ENCODE measurements at regions not wholly inside any gene's neighbourhood (a gene's known extent, or its start where the extent isn't known, plus 50 kb on each side); places are given as distances from the start of the nearest gene placed in this dataset.
A peak's percentile ranks its signal among the peaks of the same experiment; 100 is the strongest.
"Not testable (repeated sequence)": the region's sequence is repeated elsewhere in the genome, so short reads cannot be mapped to it uniquely, and the experiment has no call there.

DNA sequence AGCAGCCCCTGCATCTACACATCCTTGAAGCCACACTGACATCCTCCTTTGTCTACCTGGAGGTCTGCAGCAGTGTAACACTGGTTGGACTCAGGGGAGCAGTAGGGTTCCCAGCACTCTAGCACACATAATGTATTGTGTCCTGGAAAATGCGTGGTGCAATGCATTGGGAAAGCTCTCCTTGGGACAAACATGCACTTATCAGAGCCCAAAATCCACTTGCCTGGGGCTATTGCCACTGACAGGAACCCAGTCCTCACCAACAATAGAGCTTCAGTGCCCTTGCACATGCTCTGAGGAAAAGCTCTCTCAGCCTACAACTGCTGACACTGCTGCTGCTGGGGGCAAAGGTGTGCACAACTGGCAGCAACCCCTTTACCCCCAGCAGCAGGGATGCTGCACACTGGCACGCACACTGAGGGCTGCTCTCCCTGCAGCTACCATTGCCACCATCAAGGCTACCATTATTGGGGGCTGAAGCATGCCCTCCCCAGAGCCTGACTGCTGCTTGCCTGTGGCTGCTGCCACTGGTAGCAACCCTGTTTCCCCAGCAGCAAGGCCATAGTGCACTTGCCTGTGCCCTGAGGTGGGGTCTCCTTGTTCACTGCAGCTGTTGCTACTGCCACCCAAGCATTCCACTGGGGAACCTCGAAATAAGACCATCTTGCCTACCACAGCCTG, 221.9 kb downstream of the SLC38A4 start:
- Mint-ChIP-seq H3K27ac (ENCODE audit: unreplicated experiment) (no peak overlapping the region), H3K4me3 (ENCODE audit: unreplicated experiment) (no peak overlapping the region), H3K27me3 (ENCODE audit: low read depth) (no peaks in the 10 kb centered on the region), H3K4me1 (ENCODE audit: low read depth) (peaks cover 22% of the 10 kb centered on the region), H3K9me3 (ENCODE audit: low read depth) (peaks cover 28% of the 10 kb centered on the region), H3K36me3 (ENCODE audit: low read depth) (peaks cover 9% of the 10 kb centered on the region)
- TF ChIP-seq, protein P1, sequence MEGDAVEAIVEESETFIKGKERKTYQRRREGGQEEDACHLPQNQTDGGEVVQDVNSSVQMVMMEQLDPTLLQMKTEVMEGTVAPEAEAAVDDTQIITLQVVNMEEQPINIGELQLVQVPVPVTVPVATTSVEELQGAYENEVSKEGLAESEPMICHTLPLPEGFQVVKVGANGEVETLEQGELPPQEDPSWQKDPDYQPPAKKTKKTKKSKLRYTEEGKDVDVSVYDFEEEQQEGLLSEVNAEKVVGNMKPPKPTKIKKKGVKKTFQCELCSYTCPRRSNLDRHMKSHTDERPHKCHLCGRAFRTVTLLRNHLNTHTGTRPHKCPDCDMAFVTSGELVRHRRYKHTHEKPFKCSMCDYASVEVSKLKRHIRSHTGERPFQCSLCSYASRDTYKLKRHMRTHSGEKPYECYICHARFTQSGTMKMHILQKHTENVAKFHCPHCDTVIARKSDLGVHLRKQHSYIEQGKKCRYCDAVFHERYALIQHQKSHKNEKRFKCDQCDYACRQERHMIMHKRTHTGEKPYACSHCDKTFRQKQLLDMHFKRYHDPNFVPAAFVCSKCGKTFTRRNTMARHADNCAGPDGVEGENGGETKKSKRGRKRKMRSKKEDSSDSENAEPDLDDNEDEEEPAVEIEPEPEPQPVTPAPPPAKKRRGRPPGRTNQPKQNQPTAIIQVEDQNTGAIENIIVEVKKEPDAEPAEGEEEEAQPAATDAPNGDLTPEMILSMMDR (IDR thresholded peaks at IDR 0.05) = no peak
- DNase-seq (ENCODE audit: low spot score) = no peak

- Mint-ChIP-seq H3K27ac (ENCODE audit: unreplicated experiment) (no peak overlapping the region), H3K9me3 (ENCODE audit: low read depth) (peaks cover 34% of the 10 kb centered on the region), H3K27me3 (ENCODE audit: low read depth) (no peaks in the 10 kb centered on the region), H3K4me3 (ENCODE audit: unreplicated experiment) (no peak overlapping the region), H3K4me1 (ENCODE audit: low read depth) (peaks cover 14% of the 10 kb centered on the region), H3K36me3 (ENCODE audit: low read depth) (peaks cover 14% of the 10 kb centered on the region)
- TF ChIP-seq, protein P1 (IDR thresholded peaks at IDR 0.05) = no peak
- DNase-seq (ENCODE audit: low spot score) = no peak
These were observed 223.3 kb downstream of the SLC38A4 start for GRCh38 chr12:46602474-46602873.

DNA sequence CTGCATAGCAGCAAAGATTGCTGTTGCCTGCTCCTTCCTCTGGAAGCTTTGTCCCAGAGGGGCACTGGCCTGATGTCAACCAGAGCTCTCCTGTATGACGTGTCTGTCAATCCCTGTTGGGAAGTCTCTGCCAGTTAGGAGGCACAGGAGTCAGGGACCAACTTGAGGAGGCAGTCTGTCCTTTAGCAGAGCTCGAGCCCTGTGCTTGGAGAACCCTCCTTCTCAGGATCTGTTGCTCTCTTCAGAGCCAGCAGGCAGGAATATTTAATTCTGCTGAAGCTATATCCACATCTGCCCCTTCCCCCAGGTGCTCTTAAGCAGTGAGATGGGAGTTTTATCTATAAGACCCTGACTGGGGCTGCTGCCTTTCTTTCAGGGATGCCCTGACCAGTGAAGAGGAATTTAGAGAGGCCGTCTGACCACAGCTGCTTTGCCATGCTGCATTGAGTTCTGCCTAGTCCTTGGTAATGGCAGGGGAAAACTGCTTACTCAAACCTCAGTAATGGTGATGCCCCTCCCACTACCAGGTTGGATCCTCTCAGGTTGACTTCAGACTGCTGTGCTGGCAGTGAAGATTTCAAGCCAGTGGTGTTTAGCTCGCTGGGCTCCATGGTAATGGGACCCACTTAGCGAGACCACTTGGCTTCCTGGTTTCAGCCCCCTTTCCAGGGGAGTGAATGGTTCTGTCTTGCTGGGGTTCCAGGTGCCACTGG, 218.6 kb upstream of the SLC38A2 start:
- H3K4me3 Mint-ChIP-seq (ENCODE audit: unreplicated experiment) = no peak overlapping the region
- H3K27me3 Mint-ChIP-seq (ENCODE audit: low read depth) = no peaks in the 10 kb centered on the region
- peaks cover 5% of the 10 kb centered on the region for H3K4me1 Mint-ChIP-seq (ENCODE audit: low read depth)
- DNase-seq (ENCODE audit: low spot score) = no peak
- H3K9me3 Mint-ChIP-seq (ENCODE audit: low read depth) = peaks cover 15% of the 10 kb centered on the region
- H3K36me3 Mint-ChIP-seq (ENCODE audit: low read depth) = peaks cover 8% of the 10 kb centered on the region
- TF ChIP-seq, protein P1 (IDR thresholded peaks at IDR 0.05) = no peak
- no peak overlapping the region for H3K27ac Mint-ChIP-seq (ENCODE audit: unreplicated experiment)

GRCh38 chr12:46585854-46586621, 213.5 kb upstream of the SLC38A2 start:
- no peaks in the 10 kb centered on the region for H3K27me3 Mint-ChIP-seq (ENCODE audit: low read depth)
- H3K4me1 Mint-ChIP-seq (ENCODE audit: low read depth) = peaks cover 17% of the 10 kb centered on the region
- DNase-seq (ENCODE audit: low spot score) = no peak
- no peak overlapping the region for H3K4me3 Mint-ChIP-seq (ENCODE audit: unreplicated experiment)
- H3K9me3 Mint-ChIP-seq (ENCODE audit: low read depth) = peaks cover 37% of the 10 kb centered on the region
- peak overlapping the region; percentile 56 for H3K27ac Mint-ChIP-seq (ENCODE audit: unreplicated experiment)
- TF ChIP-seq, protein P1 (IDR thresholded peaks at IDR 0.05) = no peak
- peaks cover 24% of the 10 kb centered on the region for H3K36me3 Mint-ChIP-seq (ENCODE audit: low read depth)

DNA sequence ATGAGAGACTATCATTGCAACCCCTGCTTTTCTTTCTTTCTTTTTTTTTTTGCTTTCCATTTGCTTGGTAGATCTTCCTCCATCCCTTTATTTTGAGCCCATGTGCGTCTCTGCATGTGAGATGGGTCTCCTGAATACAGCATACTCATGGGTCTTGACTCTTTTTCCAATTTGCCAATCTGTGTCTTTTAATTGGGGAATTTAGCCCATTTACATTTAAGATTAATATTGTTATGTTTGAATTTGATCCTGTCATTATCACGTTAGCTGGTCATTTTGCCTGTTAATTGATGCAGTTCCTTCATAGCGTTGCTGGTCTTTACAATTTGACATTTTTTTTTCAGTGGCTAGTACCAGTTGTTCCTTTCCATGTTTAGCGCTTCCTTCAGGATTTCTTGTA, 211.5 kb upstream of the SLC38A2 start:
- H3K4me3 Mint-ChIP-seq (ENCODE audit: unreplicated experiment); DNase-seq (ENCODE audit: low spot score); H3K27me3 Mint-ChIP-seq (ENCODE audit: low read depth); H3K27ac Mint-ChIP-seq (ENCODE audit: unreplicated experiment): not testable (repeated sequence)
- H3K9me3 Mint-ChIP-seq (ENCODE audit: low read depth) = peaks cover 37% of the 10 kb centered on the region
- H3K36me3 Mint-ChIP-seq (ENCODE audit: low read depth) = peaks cover 24% of the 10 kb centered on the region
- H3K4me1 Mint-ChIP-seq (ENCODE audit: low read depth) = peaks cover 30% of the 10 kb centered on the region

DNA sequence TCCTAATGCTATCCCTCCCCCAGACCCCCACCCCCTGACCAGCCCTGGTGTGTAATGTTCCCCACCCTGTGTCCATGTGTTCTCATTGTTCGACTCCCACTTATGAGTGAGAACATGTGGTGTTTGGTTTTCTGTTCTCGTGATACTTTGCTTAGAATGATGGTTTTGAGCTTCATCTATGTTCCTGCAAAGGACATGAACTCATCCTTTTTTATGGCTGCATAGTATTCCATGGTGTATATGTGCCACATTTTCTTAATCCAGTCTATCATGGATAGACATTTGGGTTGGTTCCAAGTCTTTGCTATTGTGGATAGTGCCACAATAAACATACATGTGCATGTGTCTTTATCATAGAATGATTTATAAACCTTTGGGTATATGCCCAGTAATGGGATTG, 209.4 kb upstream of the SLC38A2 start:
- Mint-ChIP-seq H3K36me3 (ENCODE audit: low read depth) (peaks cover 21% of the 10 kb centered on the region), H3K9me3 (ENCODE audit: low read depth) (peaks cover 26% of the 10 kb centered on the region), H3K4me1 (ENCODE audit: low read depth) (peaks cover 38% of the 10 kb centered on the region)
- not testable (repeated sequence) for DNase-seq (ENCODE audit: low spot score); H3K4me3 Mint-ChIP-seq (ENCODE audit: unreplicated experiment); H3K27me3 Mint-ChIP-seq (ENCODE audit: low read depth); H3K27ac Mint-ChIP-seq (ENCODE audit: unreplicated experiment)

All from chondrocyte (in vitro differentiated cells).